DOHH2 (cell line): ENCODE measurements at regions not wholly inside any gene's neighbourhood (a gene's known extent, or its start where the extent isn't known, plus 50 kb on each side); places are given as distances from the start of the nearest gene placed in this dataset.

Experiments used
- H3F3A ChIP-seq: fragments of 200-600 bp; sonication (generic), shearing (Covaris generic); 2 replicates; pipeline ENCODE4 v1.6.0; 2016; ENCODE audit warnings: antibody characterized with exemption, mild to moderate bottlenecking; ENCODE audit not compliant: control insufficient read depth, insufficient read depth
- H3K27ac ChIP-seq: fragments of 200-600 bp; sonication (generic); 2 replicates; pipeline ENCODE4 v1.5.1; 2014; ENCODE audit warnings: low read depth, mild to moderate bottlenecking, low read length, moderate library complexity
- H3K27me3 ChIP-seq: fragments of 200-600 bp; sonication (generic); 2 replicates; pipeline ENCODE4 v1.6.1; 2014; ENCODE audit warnings: mild to moderate bottlenecking, low read length, mixed read lengths; ENCODE audit not compliant: control insufficient read depth
- H3K36me3 ChIP-seq: fragments of 200-600 bp; sonication (generic); 2 replicates; pipeline ENCODE4 v1.6.1; 2014; ENCODE audit warnings: mild to moderate bottlenecking, low read length, moderate library complexity, mixed read lengths; ENCODE audit not compliant: control insufficient read depth
- H3K4me1 ChIP-seq: fragments of 200-600 bp; sonication (generic); 2 replicates; pipeline ENCODE4 v1.6.1; 2014; ENCODE audit warnings: mild to moderate bottlenecking, low read length, mixed read lengths; ENCODE audit not compliant: control insufficient read depth
- H3K4me2 ChIP-seq: fragments of 200-600 bp; sonication (generic); 2 replicates; pipeline ENCODE4 v1.6.0; 2014; ENCODE audit warnings: mild to moderate bottlenecking, low read length, moderate library complexity
- H3K4me3 ChIP-seq: fragments of 200-600 bp; sonication (generic); 2 replicates; pipeline ENCODE4 v1.5.1; 2014; ENCODE audit warnings: mild to moderate bottlenecking, low read length, mixed read lengths
- H3K79me2 ChIP-seq: fragments of 200-600 bp; sonication (generic); 2 replicates; pipeline ENCODE4 v1.6.1; 2014; ENCODE audit warnings: mild to moderate bottlenecking, low read length, mixed read lengths; ENCODE audit not compliant: control insufficient read depth
- H3K9me2 ChIP-seq: fragments of 200-600 bp; sonication (generic); replicated peaks from 2 replicates; pipeline ENCODE4 v1.6.1; 2014; ENCODE audit warnings: mild to moderate bottlenecking, low read length, mixed read lengths; ENCODE audit not compliant: control insufficient read depth
- H3K9me3 ChIP-seq: fragments of 200-600 bp; sonication (generic); 2 replicates; pipeline ENCODE4 v1.6.1; 2014; ENCODE audit warnings: antibody characterized with exemption, low read length, mixed read lengths; ENCODE audit not compliant: control insufficient read depth, insufficient read depth
- H4K20me1 ChIP-seq: fragments of 200-600 bp; sonication (generic); 2 replicates; pipeline ENCODE4 v1.6.0; 2014; ENCODE audit warnings: low read depth, mild to moderate bottlenecking, antibody characterized with exemption, low read length, moderate library complexity; ENCODE audit not compliant: control insufficient read depth, insufficient read depth
- EZH2phosphoT487 ChIP-seq: fragments of 200-600 bp; sonication (generic); IDR thresholded peaks from 2 replicates; pipeline ENCODE4 v1.6.1; 2017; ENCODE audit warnings: borderline replicate concordance, mild to moderate bottlenecking, antibody characterized with exemption, low read length, moderate library complexity, mixed read lengths
- TF ChIP-seq, protein P1 (sequence below): fragments of 200-600 bp; sonication (generic); IDR thresholded peaks from one replicate; pipeline ENCODE4 v1.5.1; 2014; ENCODE audit warnings: antibody characterized with exemption, mild to moderate bottlenecking, low read depth, low read length; ENCODE audit not compliant: poor library complexity, severe bottlenecking

- Histone ChIP-seq H3K9me2 (no peaks in the 10 kb centered on the region), H3K27me3 (no peaks in the 10 kb centered on the region), H3K9me3 (no peaks in the 10 kb centered on the region), H3K27ac (no peak overlapping the region), H3K36me3 (no peaks in the 10 kb centered on the region), H4K20me1 (no peaks in the 10 kb centered on the region), H3K79me2 (no peaks in the 10 kb centered on the region), H3F3A (no peaks in the 10 kb centered on the region), H3K4me1 (peaks cover 11% of the 10 kb centered on the region), H3K4me2 (no peak overlapping the region), H3K4me3 (no peak overlapping the region)
- TF ChIP-seq EZH2phosphoT487 = no peak
- TF ChIP-seq, protein P1, sequence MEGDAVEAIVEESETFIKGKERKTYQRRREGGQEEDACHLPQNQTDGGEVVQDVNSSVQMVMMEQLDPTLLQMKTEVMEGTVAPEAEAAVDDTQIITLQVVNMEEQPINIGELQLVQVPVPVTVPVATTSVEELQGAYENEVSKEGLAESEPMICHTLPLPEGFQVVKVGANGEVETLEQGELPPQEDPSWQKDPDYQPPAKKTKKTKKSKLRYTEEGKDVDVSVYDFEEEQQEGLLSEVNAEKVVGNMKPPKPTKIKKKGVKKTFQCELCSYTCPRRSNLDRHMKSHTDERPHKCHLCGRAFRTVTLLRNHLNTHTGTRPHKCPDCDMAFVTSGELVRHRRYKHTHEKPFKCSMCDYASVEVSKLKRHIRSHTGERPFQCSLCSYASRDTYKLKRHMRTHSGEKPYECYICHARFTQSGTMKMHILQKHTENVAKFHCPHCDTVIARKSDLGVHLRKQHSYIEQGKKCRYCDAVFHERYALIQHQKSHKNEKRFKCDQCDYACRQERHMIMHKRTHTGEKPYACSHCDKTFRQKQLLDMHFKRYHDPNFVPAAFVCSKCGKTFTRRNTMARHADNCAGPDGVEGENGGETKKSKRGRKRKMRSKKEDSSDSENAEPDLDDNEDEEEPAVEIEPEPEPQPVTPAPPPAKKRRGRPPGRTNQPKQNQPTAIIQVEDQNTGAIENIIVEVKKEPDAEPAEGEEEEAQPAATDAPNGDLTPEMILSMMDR = no peak
Observed at GRCh38 chr12:45646851-45647581, 82.5 kb upstream of the ARID2 start.

DNA sequence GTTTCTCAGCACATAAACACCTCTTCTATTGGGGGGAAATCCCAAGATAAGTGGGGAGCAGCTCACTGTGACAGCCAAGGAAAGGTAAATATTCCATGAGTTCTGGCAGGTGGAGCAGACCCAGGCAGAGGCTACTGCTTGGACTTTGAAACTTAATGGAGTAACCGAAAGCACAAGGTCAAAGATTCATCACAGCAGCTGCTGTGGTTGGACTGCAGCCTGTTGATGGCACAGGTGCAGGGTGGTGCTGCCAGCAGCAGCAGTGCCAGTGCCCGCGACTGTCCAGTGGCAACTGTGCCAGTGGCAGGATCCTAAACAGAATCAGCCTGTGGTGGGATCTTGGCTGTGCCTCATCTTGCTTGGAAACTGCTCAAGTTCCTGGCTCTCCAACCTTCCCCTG lies 81.4 kb upstream of the ARID2 start:
- Histone ChIP-seq H3K4me1 (peaks cover 11% of the 10 kb centered on the region), H3K9me2 (no peaks in the 10 kb centered on the region), H3K79me2 (no peaks in the 10 kb centered on the region), H3K4me2 (no peak overlapping the region), H3F3A (no peaks in the 10 kb centered on the region), H3K9me3 (no peaks in the 10 kb centered on the region), H3K4me3 (no peak overlapping the region), H3K27me3 (no peaks in the 10 kb centered on the region), H3K36me3 (no peaks in the 10 kb centered on the region), H3K27ac (no peak overlapping the region), H4K20me1 (no peaks in the 10 kb centered on the region)
- no peak for TF ChIP-seq EZH2phosphoT487
- TF ChIP-seq, protein P1 = no peak

DNA sequence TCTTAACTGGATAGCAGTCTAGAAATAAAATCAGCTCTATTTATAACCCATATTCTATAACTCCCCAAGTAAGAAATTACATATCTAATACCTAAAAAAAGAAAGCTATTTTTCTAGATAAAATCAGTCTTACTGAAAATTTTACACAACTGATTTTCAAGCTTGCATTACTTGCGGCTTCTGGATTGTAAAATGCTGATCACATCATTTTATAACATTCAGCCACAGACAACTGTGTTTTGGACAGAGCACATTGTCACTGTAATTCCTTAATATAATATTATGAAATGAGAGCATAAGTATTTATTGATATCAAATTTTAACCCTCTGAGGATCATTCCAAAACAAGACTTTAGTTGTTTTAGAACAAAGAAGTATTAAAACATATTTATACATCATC lies 78.5 kb upstream of the ARID2 start:
- H3K27ac ChIP-seq = no peak overlapping the region
- no peaks in the 10 kb centered on the region for H3K4me1 ChIP-seq

More for the DNA sequence above, 78.5 kb upstream of the ARID2 start:
- Histone ChIP-seq H3K79me2 (no peaks in the 10 kb centered on the region), H3K27me3 (no peaks in the 10 kb centered on the region), H3K4me3 (no peak overlapping the region), H3K4me2 (no peak overlapping the region), H3K36me3 (no peaks in the 10 kb centered on the region), H3F3A (no peaks in the 10 kb centered on the region), H3K9me3 (no peaks in the 10 kb centered on the region), H3K9me2 (no peaks in the 10 kb centered on the region), H4K20me1 (no peaks in the 10 kb centered on the region)
- TF ChIP-seq, protein P1 = no peak
- TF ChIP-seq EZH2phosphoT487 = no peak
